NCI-H82 (cell line): ENCODE measurements at regions not wholly inside any gene's neighbourhood (a gene's known extent, or its start where the extent isn't known, plus 50 kb on each side); places are given as distances from the start of the nearest gene placed in this dataset.

ENCODE experiments used
- DNase-seq: peaks from one replicate; lab custom pipeline; 2025; lab: John Stamatoyannopoulos, UW

DNA sequence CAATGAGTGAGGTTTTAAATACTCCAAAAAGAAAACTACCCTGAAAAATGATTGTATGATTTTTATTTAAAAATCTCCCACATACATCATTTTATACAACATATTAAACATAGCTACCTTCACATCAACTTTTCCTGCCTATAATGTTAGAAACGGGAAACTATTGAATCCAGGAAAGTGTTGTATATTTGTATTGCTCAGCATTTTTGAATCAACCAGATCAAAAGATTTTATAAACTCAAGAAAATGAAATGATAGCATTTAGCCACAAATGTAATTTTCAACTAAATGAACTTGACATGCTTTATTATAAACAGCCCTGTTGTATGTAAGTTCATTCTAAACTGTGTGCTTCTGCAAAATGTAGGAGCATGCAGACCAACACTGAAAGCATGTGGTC lies 124.6 kb upstream of the SLC10A2 start:
- DNase-seq: no peak

- peak; percentile 39 for DNase-seq
These were observed 122.6 kb upstream of the SLC10A2 start for GRCh38 chr13:103188713-103189326.

DNA sequence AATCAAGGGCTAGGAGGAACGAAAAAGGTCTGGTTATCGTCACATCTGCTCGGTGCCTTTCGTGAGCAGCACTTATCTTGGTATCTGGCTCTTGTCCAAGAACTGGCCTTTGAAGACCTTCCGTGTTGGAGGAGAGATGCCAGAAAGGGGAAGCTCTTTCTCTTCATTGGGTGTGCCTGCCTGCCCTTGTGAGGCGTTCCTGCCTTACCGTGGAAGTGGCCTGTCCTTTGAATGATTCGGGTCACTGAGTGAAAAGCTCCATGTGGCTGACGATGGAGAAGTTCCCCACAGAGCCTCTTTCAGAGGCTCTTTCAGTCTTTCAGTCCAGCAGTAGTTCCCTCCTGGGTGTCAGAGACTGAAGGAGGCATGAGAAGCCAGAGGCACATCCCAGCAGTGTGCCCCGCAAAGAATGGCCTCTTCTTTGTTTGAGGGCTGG lies 121.5 kb upstream of the SLC10A2 start:
- DNase-seq: peak; percentile 70

- no peak for DNase-seq
These were observed 118.2 kb upstream of the SLC10A2 start for GRCh38 chr13:103184413-103184812.

- DNase-seq: no peak
These were observed 113.0 kb upstream of the SLC10A2 start for GRCh38 chr13:103178986-103179943.

DNA sequence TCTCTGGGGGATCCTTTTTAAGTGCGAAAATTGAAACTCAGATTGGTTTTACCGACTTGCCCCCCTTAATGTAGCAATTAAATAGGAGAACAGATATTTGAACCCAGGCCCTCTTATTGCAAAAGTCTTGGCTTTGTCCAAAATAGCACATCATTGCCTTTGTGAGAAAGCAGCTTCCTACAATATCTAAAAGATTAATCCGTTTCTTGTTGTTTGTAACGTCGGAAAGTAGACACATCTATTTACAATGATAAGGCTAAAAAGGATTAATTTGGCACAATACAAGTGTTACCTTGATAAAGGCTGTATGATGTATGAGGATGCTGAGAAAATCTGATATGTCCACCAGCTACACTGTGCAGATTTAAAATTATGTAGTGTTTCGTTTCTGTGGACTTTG lies 108.7 kb upstream of the SLC10A2 start:
- DNase-seq: no peak

DNA sequence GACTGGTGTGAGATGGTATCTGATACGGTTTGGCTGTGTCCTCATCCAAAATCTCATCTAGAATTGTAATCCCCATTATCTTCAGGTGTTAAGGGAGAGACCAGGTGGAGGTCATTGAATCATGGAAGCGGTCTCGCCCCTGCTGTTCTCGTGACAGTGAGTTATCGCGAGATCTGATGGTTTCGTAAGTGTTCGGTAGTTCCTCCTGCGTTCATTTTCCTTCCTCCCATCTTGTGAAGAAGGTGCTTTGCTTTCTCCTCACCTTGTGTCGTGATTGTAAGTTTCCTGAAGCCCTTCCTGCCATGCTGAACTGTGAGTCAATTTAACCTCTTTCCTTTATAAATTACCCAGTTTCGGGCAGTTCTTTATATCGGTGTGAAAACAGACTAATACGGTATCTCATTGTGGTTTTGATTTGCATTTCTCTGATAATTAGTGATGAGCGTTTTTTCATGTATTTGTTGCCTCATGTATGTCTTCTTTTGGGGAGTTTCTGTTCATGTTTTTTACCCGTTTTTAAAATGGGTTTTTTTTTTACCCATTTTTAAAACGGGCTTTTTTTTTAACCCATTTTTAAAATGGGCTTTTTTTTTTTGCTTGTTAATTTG lies 102.8 kb upstream of the SLC10A2 start:
- DNase-seq: no peak

- DNase-seq: no peak
These were observed 98.0 kb upstream of the SLC10A2 start for GRCh38 chr13:103164251-103164650.

GRCh38 chr13:103161476-103161875 lies 95.3 kb upstream of the SLC10A2 start:
- DNase-seq: peak; percentile 19

GRCh38 chr13:103157434-103158145 lies 91.4 kb upstream of the SLC10A2 start:
- DNase-seq: no peak

GRCh38 chr13:103157016-103157415 lies 90.8 kb upstream of the SLC10A2 start:
- no peak for DNase-seq

DNA sequence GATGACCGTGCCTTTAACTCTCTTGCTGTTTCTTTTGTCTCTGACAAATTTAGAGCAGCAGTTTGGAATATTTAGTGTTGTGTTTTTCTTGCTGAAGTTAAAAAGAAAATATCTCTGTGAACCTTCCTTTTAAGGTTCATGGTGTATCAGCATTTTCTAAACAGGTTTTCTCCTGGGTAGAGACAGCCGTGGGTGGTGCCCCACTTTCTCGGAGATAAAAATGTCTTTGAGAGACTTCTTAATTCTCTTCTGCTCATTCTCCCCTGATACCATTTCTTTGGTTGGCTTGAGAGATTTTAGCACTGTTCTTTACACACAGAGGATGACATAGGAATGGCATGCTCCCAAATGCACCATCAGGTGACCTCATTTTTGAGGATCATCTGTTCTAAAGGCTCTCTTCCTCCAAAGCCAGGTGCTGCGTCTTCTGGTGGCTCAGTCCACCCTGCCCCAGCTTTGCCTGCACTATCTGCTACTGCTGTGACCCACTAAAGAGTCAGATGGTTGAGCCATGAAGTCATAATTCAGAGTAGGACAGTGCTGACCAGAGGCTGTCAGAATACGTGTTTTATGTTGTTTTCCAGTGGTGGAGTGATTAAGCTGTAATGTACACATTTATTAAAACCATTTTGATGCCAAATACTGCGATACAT lies 90.3 kb upstream of the SLC10A2 start:
- DNase-seq: no peak

DNA sequence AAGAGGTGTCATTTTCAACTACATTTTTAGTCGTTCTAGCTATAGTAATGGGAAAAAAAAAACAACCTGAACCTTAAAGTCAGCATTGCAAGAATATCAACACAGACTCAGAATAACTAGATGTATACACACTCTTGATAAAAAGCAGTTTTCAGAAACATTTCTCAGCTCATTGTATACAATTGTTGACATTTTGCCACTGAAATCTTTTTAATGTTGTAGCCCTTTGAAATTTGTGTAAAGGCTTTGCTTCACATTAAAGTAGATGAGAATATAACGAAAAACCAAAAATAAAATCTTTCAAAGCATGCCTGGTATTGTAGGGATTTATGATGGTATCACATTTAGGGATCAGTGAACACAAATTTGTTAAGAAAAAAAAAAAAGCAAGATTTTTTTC lies 87.2 kb upstream of the SLC10A2 start:
- no peak for DNase-seq

DNA sequence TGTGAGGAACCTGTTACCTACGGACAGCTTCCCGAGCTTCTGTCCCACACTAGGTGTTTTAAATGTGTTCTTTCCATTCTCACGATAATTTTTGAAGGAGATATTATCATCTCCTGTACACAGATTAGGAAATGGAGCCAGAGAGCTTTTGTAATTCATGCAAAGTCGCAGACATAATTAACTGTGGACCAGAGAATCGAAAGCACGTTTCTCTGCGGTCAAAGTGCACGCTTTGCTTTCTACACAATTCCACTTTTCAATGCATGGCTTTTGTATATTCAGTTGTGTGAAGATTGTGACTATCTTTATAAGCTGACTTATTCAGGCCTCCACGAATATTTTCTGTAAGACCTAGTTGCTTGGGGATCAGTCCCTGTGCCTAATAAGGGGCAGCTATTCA lies 81.7 kb upstream of the SLC10A2 start:
- no peak for DNase-seq

GRCh38 chr13:103145442-103145841 lies 79.2 kb upstream of the SLC10A2 start:
- no peak for DNase-seq

GRCh38 chr13:103143432-103143831 lies 77.2 kb upstream of the SLC10A2 start:
- DNase-seq: no peak

GRCh38 chr13:103142151-103142550 lies 75.9 kb upstream of the SLC10A2 start:
- DNase-seq: no peak

DNA sequence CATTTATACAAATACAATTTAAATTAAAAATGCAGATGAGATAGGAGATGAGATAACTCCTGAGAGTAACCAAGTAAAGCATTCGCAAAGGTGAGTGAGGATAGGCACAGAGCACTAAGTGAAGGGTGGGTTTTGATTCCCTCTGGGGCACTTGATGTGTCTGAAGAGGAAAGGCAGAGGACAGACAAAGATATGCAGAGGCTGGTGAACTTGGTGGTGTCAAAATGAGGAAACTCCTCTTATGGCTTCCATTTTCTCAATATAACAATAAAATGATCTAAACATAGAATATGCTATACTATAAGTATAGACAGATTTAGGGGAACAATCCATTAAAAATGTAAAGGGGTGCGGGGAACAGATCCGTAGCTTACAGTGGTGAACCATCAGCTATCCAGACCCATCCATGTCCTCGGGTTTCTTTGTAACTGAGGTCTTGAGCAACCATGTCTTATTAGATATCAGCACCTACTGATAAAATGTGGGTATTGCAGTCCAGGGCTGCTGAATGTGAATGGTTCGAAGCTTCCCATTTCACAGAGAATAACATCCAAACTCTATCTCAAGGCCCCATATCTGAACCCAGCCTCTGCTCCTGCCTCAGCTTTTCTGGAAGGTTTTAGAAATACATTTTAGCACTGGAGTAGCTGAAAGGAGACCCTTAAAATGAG lies 73.9 kb upstream of the SLC10A2 start:
- DNase-seq: peak; percentile 73

- no peak for DNase-seq
These were observed 68.1 kb upstream of the SLC10A2 start for GRCh38 chr13:103134271-103134670.

- DNase-seq: no peak
These were observed 67.3 kb upstream of the SLC10A2 start for GRCh38 chr13:103133556-103133955.

GRCh38 chr13:103130681-103131210 lies 64.5 kb upstream of the SLC10A2 start:
- no peak for DNase-seq
